RWPE2 (cell line): ENCODE measurements at regions not wholly inside any gene's neighbourhood (a gene's known extent, or its start where the extent isn't known, plus 50 kb on each side); places are given as distances from the start of the nearest gene placed in this dataset.
"Not testable (repeated sequence)": the region's sequence is repeated elsewhere in the genome, so short reads cannot be mapped to it uniquely, and the experiment has no call there.

Experiments
- ATAC-seq: fragments of 200-7000 bp; cut with Tn5 transposase; 3 replicates; pipeline ENCODE4 v1.9.1; 2021; ENCODE audit warnings: low read depth
- DNase-seq: peaks from one replicate; pipeline ENCODE4 v3.0.0-alpha.2; 2020; ENCODE audit warnings: low spot score
- H3K27ac ChIP-seq: fragments of 450-650 bp; 2 replicates; pipeline ENCODE4 v1.5.1; 2017; ENCODE audit warnings: mild to moderate bottlenecking; ENCODE audit not compliant: poor library complexity, severe bottlenecking
- H3K27me3 ChIP-seq: fragments of 250-450 bp; sonication (Bioruptor Pico); 2 replicates; pipeline ENCODE4 v1.5.1; 2021; ENCODE audit warnings: mild to moderate bottlenecking, moderate library complexity; ENCODE audit not compliant: insufficient read depth, poor library complexity, severe bottlenecking
- H3K36me3 ChIP-seq: fragments of 250-450 bp; sonication (Bioruptor Pico); 2 replicates; pipeline ENCODE4 v1.5.1; 2020; ENCODE audit warnings: low read depth, mild to moderate bottlenecking, moderate library complexity
- H3K4me1 ChIP-seq: fragments of 250-450 bp; sonication (Bioruptor Pico); 2 replicates; pipeline ENCODE4 v1.5.1; 2021; ENCODE audit warnings: mild to moderate bottlenecking, moderate library complexity; ENCODE audit not compliant: insufficient read depth, poor library complexity, severe bottlenecking
- H3K4me3 ChIP-seq: fragments of 250-450 bp; sonication (Bioruptor Pico); 2 replicates; pipeline ENCODE4 v1.5.1; 2021; ENCODE audit warnings: mild to moderate bottlenecking, moderate library complexity; ENCODE audit not compliant: severe bottlenecking
- H3K9me3 ChIP-seq: fragments of 250-450 bp; sonication (Bioruptor Pico); 2 replicates; pipeline ENCODE4 v1.5.1; 2021; ENCODE audit warnings: mild to moderate bottlenecking, moderate library complexity; ENCODE audit not compliant: severe bottlenecking
- TF ChIP-seq, protein P1 (sequence below): fragments of 450-650 bp; IDR thresholded peaks from one replicate; pipeline ENCODE4 v1.5.1; 2017; ENCODE audit warnings: mild to moderate bottlenecking, moderate library complexity; ENCODE audit not compliant: poor library complexity, severe bottlenecking

- TF ChIP-seq, protein P1, sequence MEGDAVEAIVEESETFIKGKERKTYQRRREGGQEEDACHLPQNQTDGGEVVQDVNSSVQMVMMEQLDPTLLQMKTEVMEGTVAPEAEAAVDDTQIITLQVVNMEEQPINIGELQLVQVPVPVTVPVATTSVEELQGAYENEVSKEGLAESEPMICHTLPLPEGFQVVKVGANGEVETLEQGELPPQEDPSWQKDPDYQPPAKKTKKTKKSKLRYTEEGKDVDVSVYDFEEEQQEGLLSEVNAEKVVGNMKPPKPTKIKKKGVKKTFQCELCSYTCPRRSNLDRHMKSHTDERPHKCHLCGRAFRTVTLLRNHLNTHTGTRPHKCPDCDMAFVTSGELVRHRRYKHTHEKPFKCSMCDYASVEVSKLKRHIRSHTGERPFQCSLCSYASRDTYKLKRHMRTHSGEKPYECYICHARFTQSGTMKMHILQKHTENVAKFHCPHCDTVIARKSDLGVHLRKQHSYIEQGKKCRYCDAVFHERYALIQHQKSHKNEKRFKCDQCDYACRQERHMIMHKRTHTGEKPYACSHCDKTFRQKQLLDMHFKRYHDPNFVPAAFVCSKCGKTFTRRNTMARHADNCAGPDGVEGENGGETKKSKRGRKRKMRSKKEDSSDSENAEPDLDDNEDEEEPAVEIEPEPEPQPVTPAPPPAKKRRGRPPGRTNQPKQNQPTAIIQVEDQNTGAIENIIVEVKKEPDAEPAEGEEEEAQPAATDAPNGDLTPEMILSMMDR = no peak
- ATAC-seq (no peak), DNase-seq (no peak)
- Histone ChIP-seq H3K27ac (no peak overlapping the region), H3K36me3 (no peaks in the 10 kb centered on the region), H3K4me1 (peaks cover 16% of the 10 kb centered on the region), H3K4me3 (no peak overlapping the region), H3K27me3 (no peaks in the 10 kb centered on the region), H3K9me3 (no peaks in the 10 kb centered on the region)
Measured at GRCh38 chr15:66994927-66995656, 70.3 kb upstream of the SMAD3 start.

DNA sequence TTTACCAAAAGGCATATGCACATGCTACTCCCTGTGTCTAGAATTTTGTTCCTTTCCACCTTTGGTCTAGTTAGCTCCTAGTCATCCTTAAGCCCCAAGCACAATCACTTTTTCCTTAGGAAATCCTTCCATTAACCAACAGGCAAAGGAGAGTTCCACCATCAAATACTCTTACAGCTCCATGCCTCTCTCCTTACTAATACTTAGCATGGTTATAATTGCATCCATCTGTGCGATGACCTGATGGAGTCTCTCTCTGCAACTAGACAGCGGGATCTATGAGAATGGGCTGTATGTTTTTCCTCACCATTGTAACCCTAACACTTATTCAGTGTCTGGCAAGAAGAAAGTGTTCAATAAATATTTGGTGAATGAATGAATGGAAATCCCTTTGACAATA is 69.3 kb upstream of the SMAD3 start:
- Histone ChIP-seq H3K9me3 (no peaks in the 10 kb centered on the region), H3K4me1 (peaks cover 16% of the 10 kb centered on the region), H3K36me3 (no peaks in the 10 kb centered on the region), H3K27ac (no peak overlapping the region), H3K4me3 (no peak overlapping the region), H3K27me3 (no peaks in the 10 kb centered on the region)
- ATAC-seq (no peak), DNase-seq (no peak)
- TF ChIP-seq, protein P1 = no peak

DNA sequence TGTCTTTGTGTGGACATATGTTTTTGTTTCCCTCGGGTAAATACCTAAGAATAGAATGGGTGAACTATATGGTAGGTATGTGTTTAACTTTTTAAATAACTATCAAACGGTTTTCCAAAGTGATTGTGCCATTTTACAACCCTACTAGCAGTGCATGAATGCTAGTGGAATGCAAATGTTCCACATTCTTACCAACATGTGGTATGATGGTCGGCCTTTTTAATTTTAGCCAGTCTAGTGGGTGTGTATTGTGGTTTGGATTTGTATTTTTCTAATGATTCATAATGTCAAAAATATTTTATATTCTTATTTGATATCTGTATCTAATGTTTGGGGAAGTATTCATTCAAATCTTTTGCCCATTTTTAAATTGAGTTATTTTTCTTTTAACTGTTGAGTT is 68.2 kb upstream of the SMAD3 start:
- no peaks in the 10 kb centered on the region for H3K36me3 ChIP-seq
- peaks cover 16% of the 10 kb centered on the region for H3K4me1 ChIP-seq
- peak overlapping the region; percentile 18 for H3K27ac ChIP-seq
- DNase-seq (no peak), ATAC-seq (peak; percentile 98)
- TF ChIP-seq, protein P1 = peak; percentile 8
- no peak overlapping the region for H3K4me3 ChIP-seq
- no peaks in the 10 kb centered on the region for H3K27me3 ChIP-seq
- no peaks in the 10 kb centered on the region for H3K9me3 ChIP-seq

DNA sequence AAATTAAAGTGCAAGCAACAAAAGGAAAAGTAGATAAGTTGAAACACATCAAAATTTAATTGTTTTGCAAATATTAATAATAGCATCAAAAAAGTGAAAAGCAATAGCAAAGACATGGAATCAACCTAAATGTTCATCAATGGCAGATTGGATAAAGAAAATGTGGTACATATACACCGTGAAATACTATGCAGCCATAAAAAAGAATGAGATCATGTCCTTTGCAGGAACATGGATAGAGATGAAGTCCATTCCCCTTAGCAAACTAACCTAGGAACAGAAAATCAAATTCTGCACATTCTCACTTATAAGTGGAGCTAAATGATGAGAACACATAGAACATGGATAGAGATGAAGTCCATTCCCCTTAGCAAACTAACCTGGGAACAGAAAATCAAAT is 67.2 kb upstream of the SMAD3 start:
- H3K9me3 ChIP-seq, H3K27me3 ChIP-seq, H3K4me3 ChIP-seq, DNase-seq, H3K36me3 ChIP-seq, H3K27ac ChIP-seq, ATAC-seq: not testable (repeated sequence)
- H3K4me1 ChIP-seq = peaks cover 16% of the 10 kb centered on the region

- TF ChIP-seq, protein P1 = no peak
- Histone ChIP-seq H3K27me3 (no peaks in the 10 kb centered on the region), H3K36me3 (no peaks in the 10 kb centered on the region), H3K9me3 (no peaks in the 10 kb centered on the region), H3K4me3 (no peak overlapping the region), H3K27ac (no peak overlapping the region), H3K4me1 (peaks cover 23% of the 10 kb centered on the region)
- no peak for DNase-seq
- ATAC-seq = no peak
Measured at GRCh38 chr15:66999046-66999968, 66.1 kb upstream of the SMAD3 start.
